Adrenal gland (tissue), 5 donors: ENCODE measurements at regions not wholly inside any gene's neighbourhood (a gene's known extent, or its start where the extent isn't known, plus 50 kb on each side); places are given as distances from the start of the nearest gene placed in this dataset.

Source experiments
- CTCF ChIP-seq, 6 experiments: fragments of 450-650 bp in 4 of 6; fragments of 200-600 bp in 2 of 6; sonication (generic) in 1 of 6; IDR thresholded peaks; 1 replicate in 5 of 6; 2 replicates in 1 of 6; pipeline versions ENCODE4 v1.5.1 to v1.8.0; 2016 to 2021; ENCODE audit warnings: antibody characterized with exemption in 6 of 6, mild to moderate bottlenecking in 2 of 6, moderate library complexity in 1 of 6
- POLR2A ChIP-seq, 2 donors: fragments of 450-650 bp; IDR thresholded peaks; one replicate each; pipeline ENCODE4 v1.6.1; 2017; ENCODE audit warnings: antibody characterized with exemption in 2 of 2, mild to moderate bottlenecking in 2 of 2, moderate library complexity in 1 of 2
- donor health status: DM: no; HTN: no; CAD: no.

GRCh38 chr5:87887247-87887646 lies 381.4 kb downstream of the TMEM161B start:
- TF ChIP-seq CTCF (IDR thresholded peaks at IDR 0.05) (no peak), POLR2A (IDR thresholded peaks at IDR 0.05) (no peak)
